ENCODE measurements at regions not wholly inside any gene's neighbourhood (a gene's known extent, or its start where the extent isn't known, plus 50 kb on each side); places are given as distances from the start of the nearest gene placed in this dataset.

DNA sequence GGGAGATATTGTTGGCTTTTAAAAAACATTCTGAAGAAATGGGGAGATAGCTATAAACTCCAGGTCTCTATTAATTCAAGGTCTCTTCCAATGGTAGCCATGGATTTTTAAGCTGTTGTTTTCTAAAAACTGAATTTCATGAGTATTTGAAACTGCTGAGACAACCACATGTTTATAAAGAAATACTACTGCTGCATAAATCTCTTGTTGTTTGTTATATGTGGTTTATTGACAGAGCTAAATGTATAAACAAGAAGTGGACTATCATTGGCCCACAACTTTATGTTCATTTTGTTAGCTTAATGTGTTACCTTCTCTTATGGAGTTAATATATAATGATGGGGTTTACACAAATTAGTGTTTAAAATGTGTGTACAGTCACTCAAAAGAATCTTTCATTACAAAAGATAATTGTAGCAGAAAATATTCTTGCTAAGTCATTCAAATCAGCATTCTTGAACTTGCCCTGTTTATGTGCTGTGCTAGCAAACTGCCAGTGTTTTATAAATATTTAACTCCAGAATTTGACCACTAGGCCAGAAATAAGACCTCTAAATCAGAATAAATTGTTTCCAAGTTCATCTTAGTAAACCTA is 242.1 kb downstream of the TMX3 start:
- Histone ChIP-seq H3K27me3 (ENCODE audit: insufficient read depth, low read length) (no peaks in the 10 kb centered on the region), H3K9me3 (ENCODE audit: low read length) (no peaks in the 10 kb centered on the region), H3K9ac (ENCODE audit: low read length) (no peak overlapping the region), H3K4me3 (ENCODE audit: low read depth, low read length, poor library complexity, severe bottlenecking) (no peak overlapping the region), H3K79me2 (ENCODE audit: insufficient read depth, low read length) (no peaks in the 10 kb centered on the region), H3F3A (ENCODE audit: insufficient read depth, low read length) (no peaks in the 10 kb centered on the region), H3K27ac (ENCODE audit: low read depth, low read length, poor library complexity, severe bottlenecking) (no peak overlapping the region), H2AFZ (ENCODE audit: low read length) (no peak overlapping the region), H3K4me2 (ENCODE audit: low read length) (no peak overlapping the region), H3K9me2 (ENCODE audit: low read depth, low read length) (no peaks in the 10 kb centered on the region), H4K20me1 (ENCODE audit: insufficient read depth, low read length) (no peaks in the 10 kb centered on the region), H3K4me1 (ENCODE audit: insufficient read depth, low read length, severe bottlenecking) (no peaks in the 10 kb centered on the region), H3K36me3 (ENCODE audit: insufficient read depth, low read length) (no peaks in the 10 kb centered on the region)
- no peak for TF ChIP-seq CTCF (IDR thresholded peaks at IDR 0.05; ENCODE audit: low read length)
- no peak for TF ChIP-seq EZH2 (IDR thresholded peaks at IDR 0.05; ENCODE audit: borderline replicate concordance, low read length)

GRCh38 chr18:68469049-68469625 is 245.8 kb downstream of the TMX3 start:
- Histone ChIP-seq H3K79me2 (ENCODE audit: insufficient read depth, low read length) (no peaks in the 10 kb centered on the region), H3K9me3 (ENCODE audit: low read length) (no peaks in the 10 kb centered on the region), H3K4me2 (ENCODE audit: low read length) (no peak overlapping the region), H3F3A (ENCODE audit: insufficient read depth, low read length) (no peaks in the 10 kb centered on the region), H3K36me3 (ENCODE audit: insufficient read depth, low read length) (no peaks in the 10 kb centered on the region), H4K20me1 (ENCODE audit: insufficient read depth, low read length) (no peaks in the 10 kb centered on the region), H3K9me2 (ENCODE audit: low read depth, low read length) (no peaks in the 10 kb centered on the region), H2AFZ (ENCODE audit: low read length) (no peak overlapping the region), H3K4me1 (ENCODE audit: insufficient read depth, low read length, severe bottlenecking) (no peaks in the 10 kb centered on the region), H3K27ac (ENCODE audit: low read depth, low read length, poor library complexity, severe bottlenecking) (no peak overlapping the region), H3K4me3 (ENCODE audit: low read depth, low read length, poor library complexity, severe bottlenecking) (no peak overlapping the region), H3K9ac (ENCODE audit: low read length) (no peak overlapping the region), H3K27me3 (ENCODE audit: insufficient read depth, low read length) (no peaks in the 10 kb centered on the region)
- TF ChIP-seq CTCF (IDR thresholded peaks at IDR 0.05; ENCODE audit: low read length): no peak
- TF ChIP-seq EZH2 (IDR thresholded peaks at IDR 0.05; ENCODE audit: borderline replicate concordance, low read length): no peak

GRCh38 chr18:68467957-68468356 is 247.0 kb downstream of the TMX3 start:
- Histone ChIP-seq H3K4me2 (ENCODE audit: low read length) (no peak overlapping the region), H3K9ac (ENCODE audit: low read length) (no peak overlapping the region), H3K9me3 (ENCODE audit: low read length) (no peaks in the 10 kb centered on the region), H3K36me3 (ENCODE audit: insufficient read depth, low read length) (no peaks in the 10 kb centered on the region), H3K4me1 (ENCODE audit: insufficient read depth, low read length, severe bottlenecking) (no peaks in the 10 kb centered on the region), H3K9me2 (ENCODE audit: low read depth, low read length) (no peaks in the 10 kb centered on the region), H3K4me3 (ENCODE audit: low read depth, low read length, poor library complexity, severe bottlenecking) (no peak overlapping the region), H3K27ac (ENCODE audit: low read depth, low read length, poor library complexity, severe bottlenecking) (no peak overlapping the region), H3F3A (ENCODE audit: insufficient read depth, low read length) (no peaks in the 10 kb centered on the region), H2AFZ (ENCODE audit: low read length) (no peak overlapping the region), H3K79me2 (ENCODE audit: insufficient read depth, low read length) (no peaks in the 10 kb centered on the region), H4K20me1 (ENCODE audit: insufficient read depth, low read length) (no peaks in the 10 kb centered on the region), H3K27me3 (ENCODE audit: insufficient read depth, low read length) (no peaks in the 10 kb centered on the region)
- no peak for TF ChIP-seq CTCF (IDR thresholded peaks at IDR 0.05; ENCODE audit: low read length)

Data from OCI-LY1 (cell line).